ENCODE measurements at regions not wholly inside any gene's neighbourhood (a gene's known extent, or its start where the extent isn't known, plus 50 kb on each side); places are given as distances from the start of the nearest gene placed in this dataset.

- no peaks in the 10 kb centered on the region for H4K20me1 ChIP-seq (ENCODE audit: insufficient read depth, low read length)
- dilution Hi-C loops (cut with HindIII; ENCODE audit: low sequenced_read_pairs, unreplicated experiment) (no loop called here), intact Hi-C loops (cut with micrococcal nuclease) (no loop called here), in situ Hi-C loops (cut with MboI; ENCODE audit: low sequenced_read_pairs) (no loop called here)
- H2BK5ac ChIP-seq (ENCODE audit: low read depth, low read length, poor library complexity, severe bottlenecking) = no peak overlapping the region
- H3K27me3 ChIP-seq (ENCODE audit: control insufficient read depth, insufficient read depth, low read length) = peaks cover 21% of the 10 kb centered on the region
- H2BK15ac ChIP-seq (ENCODE audit: low read depth, low read length) = no peak overlapping the region
- no peak overlapping the region for H3K4me2 ChIP-seq (ENCODE audit: low read depth, low read length)
- ATAC-seq (ENCODE audit: low read depth) (no peak), DNase-seq (no peak)
- POLR2A ChIA-PET (ENCODE audit: unreplicated experiment) = no interaction called here
- no peak overlapping the region for H2AFZ ChIP-seq (replicated peaks; ENCODE audit: low read length, poor library complexity)
- H3K9me3 ChIP-seq (ENCODE audit: control insufficient read depth, insufficient read depth, low read length) = no peaks in the 10 kb centered on the region
- H3K56ac ChIP-seq (ENCODE audit: extremely low read depth, insufficient read depth, low read length) = no peak overlapping the region
- H2BK20ac ChIP-seq (ENCODE audit: low read depth, low read length) = no peak overlapping the region
- H3K4me3 ChIP-seq (ENCODE audit: insufficient read depth, low read depth, low read length) = no peak overlapping the region
- no peaks in the 10 kb centered on the region for H3K9me1 ChIP-seq (ENCODE audit: insufficient read depth, low read length)
- H4K91ac ChIP-seq (ENCODE audit: insufficient read depth, low read depth, low read length) = no peak overlapping the region
- no peak overlapping the region for H3K23ac ChIP-seq (ENCODE audit: low read depth, low read length)
- no peak for TF ChIP-seq MAFK (IDR thresholded peaks at IDR 0.05; ENCODE audit: low read depth, low read length)
- BruUV-seq (replicated peaks) = no TSS peak
- no peak overlapping the region for H2AK9ac ChIP-seq (replicated peaks; ENCODE audit: low read depth, low read length, poor library complexity)
- H4K8ac ChIP-seq (ENCODE audit: low read depth in 2 of 2, low read length in 2 of 2) = no peak overlapping the region
- no peak overlapping the region for H4K5ac ChIP-seq (ENCODE audit: low read depth, low read length)
- H2BK120ac ChIP-seq (ENCODE audit: low read depth, low read length) = no peak overlapping the region
- no peaks in the 10 kb centered on the region for H3K79me1 ChIP-seq (ENCODE audit: low read depth in 1 of 2, low read length in 2 of 2)
- no peak overlapping the region for H3K4ac ChIP-seq (ENCODE audit: low read depth, low read length)
- no peak overlapping the region for H3K18ac ChIP-seq (ENCODE audit: low read depth, low read length)
- H3K9ac ChIP-seq (ENCODE audit: low read depth, low read length) = no peak overlapping the region
- H2AK5ac ChIP-seq (ENCODE audit: low read depth, low read length) = no peak overlapping the region
- no CpG with 5 or more reads among the region's 7 CpGs for WGBS, 2 experiments (ENCODE audit: extremely low coverage in 2 of 2, insufficient read length in 1 of 2)
- H3K36me3 ChIP-seq (ENCODE audit: control insufficient read depth, insufficient read depth, low read length) = no peaks in the 10 kb centered on the region
- H3K4me1 ChIP-seq (ENCODE audit: control insufficient read depth, insufficient read depth, low read length) = peaks cover 2% of the 10 kb centered on the region; the same call in 1 of the 2 replicates
- CTCF ChIA-PET = no interaction called here
- no peak overlapping the region for H3K14ac ChIP-seq (replicated peaks; ENCODE audit: low read depth, low read length)
- no peak overlapping the region for H3K27ac ChIP-seq (ENCODE audit: insufficient read depth, low read length)
Observed at GRCh38 chr6:156602066-156602385, 175.2 kb upstream of the ARID1B start.
